GM18909 (cell line): ENCODE measurements at regions not wholly inside any gene's neighbourhood (a gene's known extent, or its start where the extent isn't known, plus 50 kb on each side); places are given as distances from the start of the nearest gene placed in this dataset.

Source experiments
- ATAC-seq: cut with Tn5 transposase; IDR thresholded peaks from one replicate; pipeline ENCODE4 v1.9.1; 2021; ENCODE audit warnings: mild to moderate bottlenecking; ENCODE audit not compliant: unreplicated experiment, poor library complexity

- ATAC-seq = no peak
Observed at GRCh38 chr16:59432276-59432675, 698.2 kb upstream of the GOT2 start.

GRCh38 chr16:59424714-59425273 lies 690.7 kb upstream of the GOT2 start:
- ATAC-seq = no peak

GRCh38 chr16:59411961-59412841 lies 678.1 kb upstream of the GOT2 start:
- ATAC-seq = no peak

GRCh38 chr16:59410451-59410850 lies 676.3 kb upstream of the GOT2 start:
- ATAC-seq = no peak

GRCh38 chr16:59405802-59406201 lies 671.7 kb upstream of the GOT2 start:
- no peak for ATAC-seq

GRCh38 chr16:59404509-59404908 lies 670.4 kb upstream of the GOT2 start:
- no peak for ATAC-seq

GRCh38 chr16:59400830-59401229 lies 666.7 kb upstream of the GOT2 start:
- no peak for ATAC-seq

GRCh38 chr16:59397638-59398037 lies 663.5 kb upstream of the GOT2 start:
- no peak for ATAC-seq

- no peak for ATAC-seq
Observed at GRCh38 chr16:59394526-59394925, 660.4 kb upstream of the GOT2 start.

GRCh38 chr16:59392911-59393310 lies 658.8 kb upstream of the GOT2 start:
- no peak for ATAC-seq

- ATAC-seq = no peak
Observed at GRCh38 chr16:59391617-59392364, 657.7 kb upstream of the GOT2 start.

- ATAC-seq = no peak
Observed at GRCh38 chr16:59385959-59386358, 651.8 kb upstream of the GOT2 start.

- ATAC-seq = no peak
Observed at GRCh38 chr16:59385491-59385890, 651.4 kb upstream of the GOT2 start.

- no peak for ATAC-seq
Observed at GRCh38 chr16:59373632-59374031, 639.5 kb upstream of the GOT2 start.

GRCh38 chr16:59370717-59371116 lies 636.6 kb upstream of the GOT2 start:
- no peak for ATAC-seq

GRCh38 chr16:59369523-59369922 lies 635.4 kb upstream of the GOT2 start:
- ATAC-seq = no peak

- ATAC-seq = no peak
Observed at GRCh38 chr16:59368586-59368985, 634.5 kb upstream of the GOT2 start.

GRCh38 chr16:59356709-59357108 lies 622.6 kb upstream of the GOT2 start:
- no peak for ATAC-seq

GRCh38 chr16:59356144-59356543 lies 622.0 kb upstream of the GOT2 start:
- ATAC-seq = no peak

GRCh38 chr16:59355704-59356103 lies 621.6 kb upstream of the GOT2 start:
- no peak for ATAC-seq

GRCh38 chr16:59351305-59351903 lies 617.3 kb upstream of the GOT2 start:
- ATAC-seq = no peak
